GM21381 (cell line): ENCODE measurements at regions not wholly inside any gene's neighbourhood (a gene's known extent, or its start where the extent isn't known, plus 50 kb on each side); places are given as distances from the start of the nearest gene placed in this dataset.
"Not testable (repeated sequence)": the region's sequence is repeated elsewhere in the genome, so short reads cannot be mapped to it uniquely, and the experiment has no call there.

ENCODE experiments used
- ATAC-seq: cut with Tn5 transposase; IDR thresholded peaks from one replicate; pipeline ENCODE4 v1.9.1; 2021; ENCODE audit warnings: mild to moderate bottlenecking, moderate library complexity; ENCODE audit not compliant: unreplicated experiment

GRCh38 chrX:122268353-122268752 lies 915.7 kb upstream of the GRIA3 start:
- ATAC-seq = no peak

- ATAC-seq = no peak
Measured at GRCh38 chrX:122269243-122269781, 914.8 kb upstream of the GRIA3 start.

GRCh38 chrX:122270809-122271494 lies 913.1 kb upstream of the GRIA3 start:
- ATAC-seq = no peak

- no peak for ATAC-seq
Measured at GRCh38 chrX:122272011-122272410, 912.1 kb upstream of the GRIA3 start.

GRCh38 chrX:122279746-122280145 lies 904.3 kb upstream of the GRIA3 start:
- no peak for ATAC-seq

- not testable (repeated sequence) for ATAC-seq
Measured at GRCh38 chrX:122299822-122300221, 884.3 kb upstream of the GRIA3 start.

GRCh38 chrX:122301491-122301890 lies 882.6 kb upstream of the GRIA3 start:
- no peak for ATAC-seq

- no peak for ATAC-seq
Measured at GRCh38 chrX:122303761-122304160, 880.3 kb upstream of the GRIA3 start.

- ATAC-seq = no peak
Measured at GRCh38 chrX:122344816-122345215, 839.3 kb upstream of the GRIA3 start.

- no peak for ATAC-seq
Measured at GRCh38 chrX:122363112-122363795, 820.8 kb upstream of the GRIA3 start.

GRCh38 chrX:122375533-122375932 lies 808.5 kb upstream of the GRIA3 start:
- not testable (repeated sequence) for ATAC-seq

- ATAC-seq = no peak
Measured at GRCh38 chrX:122389005-122389404, 795.1 kb upstream of the GRIA3 start.

- no peak for ATAC-seq
Measured at GRCh38 chrX:122418758-122419157, 765.3 kb upstream of the GRIA3 start.

GRCh38 chrX:122421434-122422121 lies 762.5 kb upstream of the GRIA3 start:
- no peak for ATAC-seq

- ATAC-seq = no peak
Measured at GRCh38 chrX:122422547-122422946, 761.5 kb upstream of the GRIA3 start.

- ATAC-seq = no peak
Measured at GRCh38 chrX:122434942-122435341, 749.1 kb upstream of the GRIA3 start.

- ATAC-seq = no peak
Measured at GRCh38 chrX:122439831-122440230, 744.2 kb upstream of the GRIA3 start.

- no peak for ATAC-seq
Measured at GRCh38 chrX:122440832-122441231, 743.2 kb upstream of the GRIA3 start.

- ATAC-seq = no peak
Measured at GRCh38 chrX:122441451-122441850, 742.6 kb upstream of the GRIA3 start.

GRCh38 chrX:122445466-122445865 lies 738.6 kb upstream of the GRIA3 start:
- no peak for ATAC-seq

GRCh38 chrX:122464341-122464740 lies 719.7 kb upstream of the GRIA3 start:
- no peak for ATAC-seq

GRCh38 chrX:122475306-122475705 lies 708.8 kb upstream of the GRIA3 start:
- no peak for ATAC-seq
